ENCODE measurements at regions not wholly inside any gene's neighbourhood (a gene's known extent, or its start where the extent isn't known, plus 50 kb on each side); places are given as distances from the start of the nearest gene placed in this dataset.

GRCh38 chr11:104432981-104433380, 269.0 kb upstream of the PDGFD start:
- DNase-seq (ENCODE audit: low read depth): no peak
- TF ChIP-seq CTCF (IDR thresholded peaks at IDR 0.05; ENCODE audit: insufficient read depth, low read depth, low read length, missing control alignments): no peak
- H3K4me3 ChIP-seq (ENCODE audit: low read length): no peak overlapping the region

GRCh38 chr11:104432526-104432925, 268.6 kb upstream of the PDGFD start:
- TF ChIP-seq CTCF (IDR thresholded peaks at IDR 0.05; ENCODE audit: insufficient read depth, low read depth, low read length, missing control alignments): no peak
- peak; percentile 11 for DNase-seq (ENCODE audit: low read depth)
- no peak overlapping the region for H3K4me3 ChIP-seq (ENCODE audit: low read length)

GRCh38 chr11:104422324-104422944, 258.5 kb upstream of the PDGFD start:
- no peak for DNase-seq (ENCODE audit: low read depth)
- H3K4me3 ChIP-seq (ENCODE audit: low read length): no peak overlapping the region
- no peak for TF ChIP-seq CTCF (IDR thresholded peaks at IDR 0.05; ENCODE audit: insufficient read depth, low read depth, low read length, missing control alignments)

- no peak for DNase-seq (ENCODE audit: low read depth)
- TF ChIP-seq CTCF (IDR thresholded peaks at IDR 0.05; ENCODE audit: insufficient read depth, low read depth, low read length, missing control alignments): no peak
- no peak overlapping the region for H3K4me3 ChIP-seq (ENCODE audit: low read length)
These were observed 246.4 kb upstream of the PDGFD start for GRCh38 chr11:104410336-104410735.

- no peak for DNase-seq (ENCODE audit: low read depth)
- no peak for TF ChIP-seq CTCF (IDR thresholded peaks at IDR 0.05; ENCODE audit: insufficient read depth, low read depth, low read length, missing control alignments)
- H3K4me3 ChIP-seq (ENCODE audit: low read length): no peak overlapping the region
These were observed 244.7 kb upstream of the PDGFD start for GRCh38 chr11:104408630-104409029.

GRCh38 chr11:104405277-104405676, 241.3 kb upstream of the PDGFD start:
- H3K4me3 ChIP-seq (ENCODE audit: low read length): no peak overlapping the region
- no peak for DNase-seq (ENCODE audit: low read depth)
- no peak for TF ChIP-seq CTCF (IDR thresholded peaks at IDR 0.05; ENCODE audit: insufficient read depth, low read depth, low read length, missing control alignments)
